Right renal cortex interstitium (tissue), 3 donors: ENCODE measurements at regions not wholly inside any gene's neighbourhood (a gene's known extent, or its start where the extent isn't known, plus 50 kb on each side); places are given as distances from the start of the nearest gene placed in this dataset.
"Not testable (repeated sequence)": the region's sequence is repeated elsewhere in the genome, so short reads cannot be mapped to it uniquely, and the experiment has no call there.

ENCODE experiments used
- DNase-seq, 3 donors: peaks; one replicate each; pipeline ENCODE4 v3.0.0-alpha.2; 2013; ENCODE audit warnings: low read depth in 3 of 3, low spot score in 2 of 3

DNA sequence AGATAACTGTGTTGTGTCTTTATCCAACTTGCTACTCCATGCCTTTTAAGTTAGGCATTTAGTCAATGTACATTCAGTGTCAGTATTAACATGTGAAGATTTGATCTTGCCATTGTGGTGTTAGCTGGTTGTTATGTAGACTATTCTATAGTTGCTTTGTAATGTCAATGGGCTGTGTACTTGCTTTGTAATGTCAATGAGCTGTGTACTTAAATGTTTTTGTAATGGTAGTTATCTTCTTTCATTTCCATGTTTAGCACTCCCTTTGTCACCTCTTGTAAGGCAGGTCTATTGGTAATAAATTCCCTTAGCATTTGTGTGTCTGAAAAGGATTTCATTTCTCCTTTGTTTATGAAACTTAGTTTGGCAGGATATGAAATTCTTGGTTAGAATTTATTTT lies 53.4 kb downstream of the MC4R start:
- no peak for DNase-seq

- DNase-seq: no peak
Observed at GRCh38 chr18:60311676-60312360, 60.8 kb downstream of the MC4R start.

GRCh38 chr18:60295674-60296073 lies 76.9 kb downstream of the MC4R start:
- DNase-seq: peak in 1 of 3 donors; percentile 7

- no peak for DNase-seq
Observed at GRCh38 chr18:60292186-60292585, 80.4 kb downstream of the MC4R start.

GRCh38 chr18:60279391-60279790 lies 93.2 kb downstream of the MC4R start:
- no peak for DNase-seq

DNA sequence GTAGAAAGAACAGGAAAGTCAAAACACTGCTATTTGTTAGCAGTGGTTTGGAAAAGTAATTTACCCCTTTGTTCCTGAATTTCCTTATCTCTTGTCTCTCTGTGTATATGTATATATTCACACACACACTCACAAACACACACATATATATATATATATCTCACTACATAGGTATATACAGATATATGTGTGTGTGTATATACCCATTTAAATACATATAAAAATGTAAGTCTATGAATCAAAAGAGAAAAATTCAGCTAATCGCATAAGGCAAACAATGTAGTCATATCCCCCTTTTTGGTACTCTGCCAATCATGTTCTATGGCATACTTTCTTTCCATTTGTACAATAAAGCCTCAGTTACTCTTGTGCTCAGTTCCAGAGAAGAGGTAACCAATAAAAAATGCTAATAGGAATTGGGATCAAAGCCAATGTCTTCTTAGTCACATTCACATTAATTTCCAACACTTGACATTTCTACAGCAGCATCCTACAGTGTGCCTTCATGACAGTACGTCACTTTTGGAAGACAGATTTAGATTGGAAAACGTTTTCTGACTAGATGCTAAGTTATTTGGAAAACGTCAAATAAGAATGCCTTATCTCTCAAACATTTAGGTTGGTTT lies 94.6 kb downstream of the MC4R start:
- no peak for DNase-seq

DNA sequence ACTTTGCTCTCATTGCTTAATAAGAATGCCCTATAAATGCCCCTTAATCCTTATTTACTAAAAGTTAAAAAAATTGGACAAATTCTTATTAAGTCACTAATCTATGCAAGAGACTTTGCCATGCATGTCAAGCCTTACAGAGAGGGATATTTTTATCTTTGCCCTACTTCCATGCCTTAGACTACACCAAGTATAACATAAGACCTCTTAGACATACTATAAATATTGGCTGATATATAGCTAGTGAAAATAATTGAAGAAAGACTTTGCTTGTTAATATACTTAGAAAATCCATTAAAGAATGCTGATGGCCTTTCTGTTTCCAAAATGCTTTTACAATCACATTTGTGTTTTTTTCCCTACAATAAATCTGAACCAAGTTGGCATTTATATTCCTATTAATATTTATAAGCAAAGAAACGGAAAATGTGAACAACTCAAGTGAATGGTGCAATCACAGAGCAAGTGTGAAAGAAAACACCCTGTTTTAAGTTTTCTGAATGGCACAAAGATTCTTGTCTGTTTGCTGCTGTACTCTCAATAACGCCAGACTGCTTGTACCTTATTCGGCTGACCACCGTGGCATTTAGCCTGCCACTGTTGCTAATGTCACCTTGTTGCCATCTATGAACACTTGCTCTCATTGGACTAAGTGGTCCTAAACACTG lies 105.0 kb downstream of the MC4R start:
- DNase-seq: no peak

DNA sequence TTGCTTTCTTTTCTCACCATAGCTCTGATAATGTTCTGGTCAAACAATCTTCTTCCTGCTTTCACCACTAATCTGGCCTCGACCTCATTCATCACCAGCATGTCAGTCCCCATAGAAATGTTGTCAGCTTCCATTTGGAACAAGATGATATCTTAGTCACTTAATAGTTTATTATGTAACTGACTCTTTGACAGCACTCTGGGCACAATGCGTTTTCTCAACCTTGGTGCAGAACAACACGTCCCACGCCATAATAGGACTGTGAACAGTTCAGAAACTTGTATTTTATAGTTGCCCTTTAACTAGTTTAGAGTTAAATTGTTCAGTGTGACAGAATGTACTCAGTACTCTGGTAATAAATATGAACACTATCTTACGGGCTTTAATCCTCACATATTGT lies 106.0 kb downstream of the MC4R start:
- DNase-seq: no peak

- no peak for DNase-seq
Observed at GRCh38 chr18:60259052-60259681, 113.4 kb downstream of the MC4R start.

DNA sequence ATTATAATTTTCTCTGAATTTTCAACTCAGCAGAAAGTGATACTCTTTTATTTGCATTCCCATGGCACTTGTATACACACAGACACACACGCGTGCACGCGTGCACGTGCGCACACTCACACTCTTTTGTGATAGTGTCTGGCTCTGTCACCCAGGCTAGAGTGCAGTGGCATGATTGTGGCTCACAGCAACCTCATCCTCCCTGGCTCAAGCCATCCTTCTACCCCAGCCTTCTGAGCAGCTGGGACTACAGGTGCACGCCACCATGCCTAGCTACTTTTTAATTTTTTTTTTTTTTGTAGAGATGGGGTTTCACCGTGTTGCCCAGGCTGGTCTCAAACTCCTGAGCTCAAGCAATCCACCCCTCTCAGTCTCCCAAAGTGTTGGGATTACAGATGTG lies 123.2 kb downstream of the MC4R start:
- DNase-seq: no peak

DNA sequence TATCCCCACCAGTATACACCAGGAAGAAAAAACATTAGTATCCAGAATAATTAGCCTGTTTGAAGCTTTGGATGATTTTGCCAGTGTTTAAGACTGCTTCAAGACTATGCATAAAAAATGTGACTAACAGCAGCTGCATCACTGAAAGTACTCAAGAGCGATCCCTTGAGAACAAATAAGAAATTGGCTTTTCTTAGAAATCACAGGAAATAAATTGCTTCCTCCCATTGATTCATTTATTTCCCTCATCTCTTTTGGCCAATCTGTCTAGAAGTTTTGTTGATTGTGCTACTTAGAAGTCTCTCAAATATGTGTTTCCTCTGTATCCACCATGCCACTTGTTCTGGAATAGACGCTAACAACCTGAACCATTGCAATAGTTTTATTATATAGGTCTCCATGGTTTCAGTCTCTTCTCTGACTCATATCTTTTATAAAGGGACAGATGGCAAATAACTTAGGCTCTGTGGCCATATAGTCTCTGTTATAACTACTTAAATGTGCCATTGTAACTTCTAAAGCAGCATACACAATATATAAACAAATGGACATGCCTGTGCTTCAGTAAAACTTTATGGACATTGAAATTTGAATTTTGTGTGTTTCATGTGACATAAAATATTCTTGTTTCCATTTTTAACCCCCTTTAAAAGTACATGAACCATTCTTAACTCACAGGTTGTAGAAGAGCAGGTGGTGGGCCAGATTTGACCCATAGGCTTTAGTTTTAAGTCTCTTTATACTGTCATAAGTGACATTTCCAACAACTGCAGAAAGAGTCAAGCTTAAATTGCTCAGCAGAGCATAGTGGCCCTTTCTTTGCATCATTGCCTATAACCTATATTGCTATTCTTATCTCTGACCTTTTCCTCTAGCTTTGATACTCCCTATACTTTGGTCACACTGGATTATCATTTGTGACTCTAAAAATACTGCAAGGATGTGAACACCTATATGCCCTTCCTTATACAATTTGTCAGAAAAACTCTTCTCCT lies 123.9 kb downstream of the MC4R start:
- DNase-seq: no peak

DNA sequence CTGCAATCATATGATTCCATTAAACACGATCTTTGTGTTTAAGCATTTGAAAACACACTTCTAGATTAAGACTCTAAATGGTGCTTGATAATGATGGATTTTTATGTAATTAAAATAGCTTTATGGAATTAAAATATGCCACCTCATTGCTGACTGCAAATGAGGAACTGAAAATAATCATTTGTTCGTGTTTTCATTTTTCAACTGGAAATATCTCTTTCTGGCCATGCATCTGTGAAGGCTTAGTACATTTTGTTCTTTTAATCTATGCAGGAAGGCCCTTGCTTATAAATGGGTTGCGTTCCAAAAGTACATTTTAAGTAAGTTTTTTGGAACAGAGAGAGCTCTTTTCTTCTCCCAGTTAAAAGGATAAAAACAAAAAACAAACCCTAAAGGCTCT lies 125.5 kb downstream of the MC4R start:
- DNase-seq: no peak

DNA sequence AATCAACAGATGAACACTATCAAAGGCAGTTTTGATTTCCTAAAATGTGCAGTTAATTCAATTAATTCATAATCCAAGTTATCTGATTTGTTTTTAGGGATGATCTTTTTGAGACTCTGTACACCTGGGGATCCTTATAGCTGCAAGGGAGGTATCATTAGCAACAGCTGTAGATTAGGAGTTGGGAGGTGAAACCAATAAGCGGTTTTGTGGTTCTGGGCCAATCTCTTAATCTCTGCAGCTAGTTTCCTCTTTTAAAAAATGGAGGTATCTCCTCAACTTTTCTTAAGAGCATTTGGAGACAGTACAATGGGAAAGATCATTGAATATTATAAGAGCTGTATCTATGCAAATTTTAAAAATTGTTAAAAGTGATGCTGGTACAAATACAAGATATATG lies 126.0 kb downstream of the MC4R start:
- no peak for DNase-seq

- no peak for DNase-seq
Observed at GRCh38 chr18:60245096-60245495, 127.5 kb downstream of the MC4R start.

DNA sequence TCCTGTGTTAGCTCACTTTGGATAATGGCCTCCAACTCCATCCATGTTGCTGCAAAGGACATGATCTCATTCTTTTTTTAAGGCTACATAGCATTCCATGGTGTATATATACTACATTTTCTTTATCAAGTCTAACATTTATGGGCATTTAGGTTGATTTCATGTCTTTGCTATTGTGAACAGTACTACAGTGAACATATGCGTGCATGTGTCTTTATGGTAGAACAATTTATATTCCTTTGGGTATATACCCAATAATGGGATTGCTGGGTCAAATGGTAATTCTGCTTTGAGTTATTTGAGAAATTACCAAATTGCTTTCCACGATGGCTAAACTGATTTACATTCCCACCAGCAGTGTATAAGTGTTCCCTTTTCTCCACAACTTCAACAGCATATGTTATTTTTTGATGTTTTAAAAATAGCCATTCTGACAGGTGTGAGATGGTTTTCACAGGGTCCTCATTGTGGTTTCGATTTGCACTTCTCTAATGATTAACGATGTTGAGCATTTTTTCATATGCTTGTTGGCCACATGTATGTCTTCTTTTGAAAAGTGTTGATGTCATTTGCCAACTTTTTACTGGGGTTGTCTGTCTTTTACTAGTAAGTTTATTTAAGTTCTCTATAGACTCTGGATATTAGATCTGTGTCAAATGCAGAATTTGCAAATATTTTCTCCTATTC lies 133.4 kb downstream of the MC4R start:
- not testable (repeated sequence) for DNase-seq

GRCh38 chr18:60235164-60235563 lies 137.4 kb downstream of the MC4R start:
- DNase-seq: no peak

GRCh38 chr18:60232541-60232940 lies 140.0 kb downstream of the MC4R start:
- no peak for DNase-seq

DNA sequence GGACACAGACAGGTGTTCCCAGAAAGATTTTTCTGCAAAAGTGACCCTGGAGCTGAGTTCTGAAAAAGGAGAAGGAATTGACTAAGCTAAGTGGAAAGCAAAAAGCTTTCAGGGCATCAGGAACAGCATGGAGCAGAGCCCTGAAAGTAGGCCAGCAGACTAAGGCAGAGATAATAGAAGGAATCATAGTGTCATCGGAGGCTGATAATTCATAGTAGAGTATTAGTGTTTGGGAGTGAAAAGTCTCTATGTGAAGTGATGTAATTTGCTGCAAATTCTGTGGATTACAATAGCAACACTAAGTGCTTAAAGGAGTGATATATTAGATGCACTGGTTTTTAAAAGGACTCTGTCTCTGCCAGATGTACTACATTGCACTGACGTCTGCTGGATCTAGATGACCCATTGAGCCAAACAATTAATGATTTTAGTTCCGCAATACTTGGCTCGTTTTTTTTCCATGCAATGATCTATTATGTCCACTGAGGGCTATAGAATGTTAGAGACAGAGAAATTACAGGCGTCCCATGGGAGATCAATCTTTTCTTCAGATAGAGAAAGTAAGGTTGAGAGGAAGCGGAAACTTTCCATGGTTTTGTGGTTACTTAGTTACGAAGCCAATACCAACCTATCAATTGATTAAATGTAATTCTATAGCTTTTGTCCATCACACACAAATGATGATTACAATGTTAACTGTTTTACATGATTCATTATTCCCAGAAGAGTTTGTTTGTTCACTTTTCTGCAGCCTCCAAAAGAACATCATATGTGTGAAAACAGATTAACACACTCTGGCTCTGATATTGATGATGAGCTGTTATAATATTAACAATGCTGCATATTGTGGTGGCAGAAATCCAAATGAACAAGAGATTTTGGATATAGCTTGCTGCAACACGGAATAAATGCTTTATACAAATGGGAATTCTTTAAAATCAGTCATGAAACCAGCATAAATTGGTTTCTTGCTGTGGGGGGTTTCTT lies 143.7 kb downstream of the MC4R start:
- DNase-seq: no peak

DNA sequence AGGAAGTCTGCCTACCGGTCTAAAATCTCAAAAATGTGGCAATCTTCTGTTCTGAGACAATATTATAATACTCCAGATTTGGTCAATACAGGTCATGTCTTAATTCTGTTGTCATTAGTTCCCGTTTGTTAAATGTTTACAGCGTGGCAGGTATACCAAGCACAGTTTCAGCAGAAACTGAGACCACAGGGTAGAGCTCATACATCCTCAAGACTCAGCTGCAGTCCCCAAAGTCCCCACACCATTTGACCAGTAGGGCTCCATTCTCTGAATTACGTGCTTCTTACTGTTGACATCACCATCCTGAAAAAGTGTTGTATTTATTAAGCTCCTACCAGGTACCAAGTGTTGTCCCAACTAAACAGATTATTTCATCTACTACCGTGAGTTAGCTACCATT lies 157.1 kb downstream of the MC4R start:
- DNase-seq: no peak
